ENCODE measurements at regions not wholly inside any gene's neighbourhood (a gene's known extent, or its start where the extent isn't known, plus 50 kb on each side); places are given as distances from the start of the nearest gene placed in this dataset.

DNA sequence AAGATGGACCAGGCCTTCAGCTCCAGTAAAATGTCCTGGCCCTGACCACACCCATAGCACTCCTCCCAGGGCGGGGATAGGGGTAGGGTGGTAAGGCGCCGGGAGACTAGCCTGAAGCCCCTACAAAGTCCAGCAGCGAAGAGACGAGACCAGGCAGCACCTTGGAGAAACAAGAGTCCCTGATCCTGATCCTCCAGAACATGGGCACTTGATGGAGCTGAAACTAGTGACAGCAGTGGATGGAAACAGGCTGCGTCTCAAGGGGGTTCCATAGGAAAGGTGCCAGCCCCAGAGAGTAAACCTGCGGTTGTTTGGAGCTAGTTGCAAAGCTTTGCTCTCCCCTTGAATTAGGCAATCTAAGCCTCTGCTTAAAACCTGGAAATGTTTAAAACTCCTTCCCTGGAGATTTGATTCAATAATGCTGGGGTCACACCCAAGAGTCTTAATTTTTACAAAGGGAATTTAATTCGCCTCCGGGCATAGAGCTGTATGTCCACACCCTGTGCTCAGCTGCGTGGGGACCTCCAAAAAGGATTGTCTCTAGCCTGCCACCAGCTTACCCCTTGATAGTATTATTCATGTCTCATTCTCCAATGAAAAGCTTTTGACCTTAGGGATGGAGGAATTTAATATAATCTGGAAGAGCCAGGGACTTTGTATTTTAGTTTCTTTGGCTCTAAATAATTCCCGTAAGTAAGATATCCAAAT lies 258.6 kb downstream of the PMP22 start:
- H3K4me3 ChIP-seq: no peak overlapping the region
- TF ChIP-seq POLR2A (IDR thresholded peaks at IDR 0.05) (no peak), POLR2AphosphoS5 (IDR thresholded peaks at IDR 0.05) (no peak)
- TF ChIP-seq, protein P1, sequence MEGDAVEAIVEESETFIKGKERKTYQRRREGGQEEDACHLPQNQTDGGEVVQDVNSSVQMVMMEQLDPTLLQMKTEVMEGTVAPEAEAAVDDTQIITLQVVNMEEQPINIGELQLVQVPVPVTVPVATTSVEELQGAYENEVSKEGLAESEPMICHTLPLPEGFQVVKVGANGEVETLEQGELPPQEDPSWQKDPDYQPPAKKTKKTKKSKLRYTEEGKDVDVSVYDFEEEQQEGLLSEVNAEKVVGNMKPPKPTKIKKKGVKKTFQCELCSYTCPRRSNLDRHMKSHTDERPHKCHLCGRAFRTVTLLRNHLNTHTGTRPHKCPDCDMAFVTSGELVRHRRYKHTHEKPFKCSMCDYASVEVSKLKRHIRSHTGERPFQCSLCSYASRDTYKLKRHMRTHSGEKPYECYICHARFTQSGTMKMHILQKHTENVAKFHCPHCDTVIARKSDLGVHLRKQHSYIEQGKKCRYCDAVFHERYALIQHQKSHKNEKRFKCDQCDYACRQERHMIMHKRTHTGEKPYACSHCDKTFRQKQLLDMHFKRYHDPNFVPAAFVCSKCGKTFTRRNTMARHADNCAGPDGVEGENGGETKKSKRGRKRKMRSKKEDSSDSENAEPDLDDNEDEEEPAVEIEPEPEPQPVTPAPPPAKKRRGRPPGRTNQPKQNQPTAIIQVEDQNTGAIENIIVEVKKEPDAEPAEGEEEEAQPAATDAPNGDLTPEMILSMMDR (IDR thresholded peaks at IDR 0.05): no peak
- no peaks in the 10 kb centered on the region for H3K27me3 ChIP-seq
- no peak for DNase-seq (ENCODE audit: low spot score in 2 of 2)
- intact Hi-C loops (cut with DNase I; ENCODE audit: low total_unique reads): no loop called here
- H3K36me3 ChIP-seq: no peaks in the 10 kb centered on the region
- no peak overlapping the region for H3K27ac ChIP-seq
- H3K4me1 ChIP-seq: no peaks in the 10 kb centered on the region
- H3K9me3 ChIP-seq: no peaks in the 10 kb centered on the region

DNA sequence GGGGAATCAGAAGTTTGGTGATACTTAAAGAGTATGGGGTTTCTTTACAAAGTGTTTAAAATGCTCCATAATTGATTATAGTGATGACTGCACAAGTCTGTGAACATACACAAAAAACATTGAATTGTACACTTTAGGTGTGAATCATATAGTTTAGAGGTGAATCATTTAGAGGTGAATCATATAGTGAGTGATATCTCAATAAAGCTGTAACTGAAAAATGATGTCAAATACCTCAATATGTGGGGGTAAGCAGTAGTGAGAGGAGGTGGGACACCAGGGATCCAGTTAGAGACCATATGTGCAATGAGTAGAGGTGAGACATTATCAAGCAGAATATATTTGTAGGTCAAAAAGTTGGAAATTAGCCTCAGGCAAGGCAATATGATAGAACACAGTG lies 264.5 kb downstream of the PMP22 start:
- no peak overlapping the region for H3K4me3 ChIP-seq
- H3K27me3 ChIP-seq: no peaks in the 10 kb centered on the region
- intact Hi-C loops (cut with DNase I; ENCODE audit: low total_unique reads): no loop called here
- TF ChIP-seq POLR2AphosphoS5 (IDR thresholded peaks at IDR 0.05) (no peak), POLR2A (IDR thresholded peaks at IDR 0.05) (no peak)
- TF ChIP-seq, protein P1 (IDR thresholded peaks at IDR 0.05): no peak
- H3K27ac ChIP-seq: no peak overlapping the region
- no peak for DNase-seq (ENCODE audit: low spot score in 2 of 2)
- no peaks in the 10 kb centered on the region for H3K9me3 ChIP-seq
- no peaks in the 10 kb centered on the region for H3K4me1 ChIP-seq
- no peaks in the 10 kb centered on the region for H3K36me3 ChIP-seq

- Histone ChIP-seq H3K36me3 (no peaks in the 10 kb centered on the region), H3K4me1 (no peaks in the 10 kb centered on the region), H3K27ac (no peak overlapping the region), H3K27me3 (no peaks in the 10 kb centered on the region), H3K9me3 (no peaks in the 10 kb centered on the region), H3K4me3 (no peak overlapping the region)
- intact Hi-C loops (cut with DNase I; ENCODE audit: low total_unique reads): no loop called here
- TF ChIP-seq POLR2AphosphoS5 (IDR thresholded peaks at IDR 0.05) (no peak), POLR2A (IDR thresholded peaks at IDR 0.05) (no peak)
- TF ChIP-seq, protein P1 (IDR thresholded peaks at IDR 0.05): no peak
- DNase-seq (ENCODE audit: low spot score in 2 of 2): no peak
Observed at GRCh38 chr17:14997290-14997689, 267.8 kb downstream of the PMP22 start.

- Histone ChIP-seq H3K4me1 (no peaks in the 10 kb centered on the region), H3K9me3 (no peaks in the 10 kb centered on the region), H3K27me3 (no peaks in the 10 kb centered on the region), H3K27ac (no peak overlapping the region), H3K4me3 (no peak overlapping the region), H3K36me3 (no peaks in the 10 kb centered on the region)
- intact Hi-C loops (cut with DNase I; ENCODE audit: low total_unique reads): no loop called here
- no peak for TF ChIP-seq POLR2A (IDR thresholded peaks at IDR 0.05)
- TF ChIP-seq, protein P1 (IDR thresholded peaks at IDR 0.05): no peak
- DNase-seq (ENCODE audit: low spot score in 2 of 2): no peak
Observed at GRCh38 chr17:14986127-14986526, 279.0 kb downstream of the PMP22 start.

DNA sequence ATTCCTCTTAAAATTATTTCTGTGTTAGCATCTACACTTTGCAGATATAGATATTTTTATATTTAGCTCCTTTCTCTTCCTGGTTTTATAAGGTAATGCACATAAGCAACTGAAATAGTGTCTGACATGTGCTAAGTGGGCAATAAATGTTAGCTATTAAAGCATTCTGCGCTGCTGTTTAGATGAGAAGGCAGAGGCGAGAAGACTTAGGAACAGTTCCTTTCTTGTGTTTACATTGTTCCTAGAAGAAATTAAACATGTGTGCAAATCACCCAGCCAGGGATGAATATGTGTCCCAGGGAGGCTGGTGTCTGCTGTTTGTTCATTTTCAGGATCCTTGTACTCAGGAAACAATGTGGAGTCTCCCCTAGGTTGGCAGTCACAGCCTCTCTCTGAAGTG lies 292.3 kb downstream of the PMP22 start:
- Histone ChIP-seq H3K4me1 (no peaks in the 10 kb centered on the region), H3K9me3 (peaks cover 12 to 19% of the 10 kb centered on the region in 2 donors), H3K36me3 (no peaks in the 10 kb centered on the region), H3K27ac (no peak overlapping the region), H3K4me3 (no peak overlapping the region), H3K27me3 (peaks cover 0 to 13% of the 10 kb centered on the region in 2 donors)
- intact Hi-C loops (cut with DNase I; ENCODE audit: low total_unique reads): no loop called here
- TF ChIP-seq POLR2AphosphoS5 (IDR thresholded peaks at IDR 0.05): no peak
- no peak for TF ChIP-seq POLR2A (IDR thresholded peaks at IDR 0.05)
- TF ChIP-seq, protein P1 (IDR thresholded peaks at IDR 0.05): no peak
- DNase-seq (ENCODE audit: low spot score in 2 of 2): no peak

All from breast epithelium (tissue), 4 donors.